ENCODE measurements at regions not wholly inside any gene's neighbourhood (a gene's known extent, or its start where the extent isn't known, plus 50 kb on each side); places are given as distances from the start of the nearest gene placed in this dataset.

- DNase-seq, result no peak
Measured at GRCh38 chr5:7955476-7955875, 86.5 kb downstream of the MTRR start.

- DNase-seq, result no peak
Measured at GRCh38 chr5:7957329-7957728, 88.4 kb downstream of the MTRR start.

- no peak for DNase-seq
Measured at GRCh38 chr5:7960142-7960541, 91.2 kb downstream of the MTRR start.

- no peak for DNase-seq
Measured at GRCh38 chr5:7961540-7961939, 92.6 kb downstream of the MTRR start.

GRCh38 chr5:7970816-7971215 lies 101.9 kb downstream of the MTRR start:
- DNase-seq, result no peak

- DNase-seq, result no peak
Measured at GRCh38 chr5:7976411-7977190, 107.7 kb downstream of the MTRR start.

GRCh38 chr5:7978114-7978513 lies 109.2 kb downstream of the MTRR start:
- DNase-seq, result no peak

- no peak for DNase-seq
Measured at GRCh38 chr5:7978991-7979390, 110.0 kb downstream of the MTRR start.

GRCh38 chr5:7980881-7981280 lies 111.9 kb downstream of the MTRR start:
- no peak for DNase-seq

- no peak for DNase-seq
Measured at GRCh38 chr5:7983433-7983832, 114.5 kb downstream of the MTRR start.

GRCh38 chr5:7991125-7991821 lies 122.3 kb downstream of the MTRR start:
- DNase-seq, result no peak

GRCh38 chr5:7995688-7996294 lies 126.8 kb downstream of the MTRR start:
- DNase-seq, result no peak

GRCh38 chr5:8005416-8005815 lies 136.5 kb downstream of the MTRR start:
- DNase-seq, result no peak

GRCh38 chr5:8012131-8012977 lies 143.4 kb downstream of the MTRR start:
- no peak for DNase-seq

- DNase-seq, result no peak
Measured at GRCh38 chr5:8013948-8014710, 145.2 kb downstream of the MTRR start.

- DNase-seq, result peak; percentile 38
Measured at GRCh38 chr5:8019719-8020218, 150.8 kb downstream of the MTRR start.

GRCh38 chr5:8020861-8021514 lies 152.0 kb downstream of the MTRR start:
- DNase-seq, result no peak

GRCh38 chr5:8028243-8028642 lies 159.3 kb downstream of the MTRR start:
- DNase-seq, result no peak

GRCh38 chr5:8033261-8033660 lies 164.3 kb downstream of the MTRR start:
- no peak for DNase-seq

GRCh38 chr5:8034852-8035251 lies 165.9 kb downstream of the MTRR start:
- no peak for DNase-seq

- DNase-seq, result no peak
Measured at GRCh38 chr5:8048920-8049319, 180.0 kb downstream of the MTRR start.

All from KG1 (cell line).